WTC11 (cell line): ENCODE measurements at regions not wholly inside any gene's neighbourhood (a gene's known extent, or its start where the extent isn't known, plus 50 kb on each side); places are given as distances from the start of the nearest gene placed in this dataset.

ENCODE experiments used
- ATAC-seq: fragments of 200-7000 bp; cut with Tn5 transposase; 2 replicates; pipeline ENCODE4 v1.10.0; 2021; ENCODE audit warnings: mild to moderate bottlenecking, moderate library complexity
- CTCF ChIA-PET: fragments of 300-600 bp; sonication (Branson Sonifier 250); formaldehyde crosslinking; loops from one replicate; lab custom pipeline; 2021; ENCODE audit warnings: antibody characterized with exemption; lab: Charles Lee
- POLR2A ChIA-PET: fragments of 350-600 bp; sonication (Branson Sonifier 250); formaldehyde crosslinking; loops from one replicate; lab custom pipeline; 2021; ENCODE audit warnings: antibody characterized with exemption; lab: Charles Lee
- DNase-seq: peaks from one replicate; pipeline ENCODE4 v3.0.0; 2021; ENCODE audit warnings: low spot score
- H3K27ac Mint-ChIP-seq: 2 replicates; pipeline ENCODE4 v1.8.0; 2021; ENCODE audit warnings: mixed read lengths
- H3K27me3 Mint-ChIP-seq: 2 replicates; pipeline ENCODE4 v1.8.0; 2021; ENCODE audit warnings: low read depth, mild to moderate bottlenecking, moderate library complexity, mixed read lengths
- H3K36me3 Mint-ChIP-seq: 2 replicates; pipeline ENCODE4 v1.8.0; 2021; ENCODE audit warnings: mixed read lengths
- H3K4me1 Mint-ChIP-seq: 2 replicates; pipeline ENCODE4 v1.8.0; 2022; ENCODE audit warnings: mixed read lengths
- H3K4me3 Mint-ChIP-seq: 2 replicates; pipeline ENCODE4 v1.8.0; 2021; ENCODE audit warnings: mild to moderate bottlenecking, moderate library complexity, mixed read lengths
- H3K9me3 Mint-ChIP-seq: 2 replicates; pipeline ENCODE4 v1.8.0; 2021; ENCODE audit warnings: mixed read lengths
- AR ChIP-seq: fragments of 250-450 bp; sonication (Bioruptor Pico); IDR thresholded peaks from 2 replicates; pipeline ENCODE4 v1.9.0; 2021; ENCODE audit warnings: mild to moderate bottlenecking
- ARID4B ChIP-seq: sonication (generic); formaldehyde crosslinking; IDR thresholded peaks from 2 replicates; pipeline ENCODE4 v1.8.0; 2023; ENCODE audit warnings: missing genetic modification reagents, mild to moderate bottlenecking, borderline replicate concordance
- CREB1 ChIP-seq: sonication (generic); formaldehyde crosslinking; IDR thresholded peaks from 2 replicates; pipeline ENCODE4 v1.8.0; 2023; ENCODE audit warnings: mild to moderate bottlenecking, missing genetic modification reagents
- CREM ChIP-seq: sonication (generic); formaldehyde crosslinking; IDR thresholded peaks from 2 replicates; pipeline ENCODE4 v1.8.1; 2022; ENCODE audit warnings: mild to moderate bottlenecking, missing genetic modification reagents, moderate library complexity
- EMX1 ChIP-seq: fragments of 250-450 bp; sonication (Bioruptor Pico); IDR thresholded peaks from 2 replicates; pipeline ENCODE4 v1.8.0; 2021; ENCODE audit warnings: mild to moderate bottlenecking
- FOXK1 ChIP-seq: sonication (generic); formaldehyde crosslinking; IDR thresholded peaks from 2 replicates; pipeline ENCODE4 v1.8.0; 2022; ENCODE audit warnings: mild to moderate bottlenecking, moderate library complexity, missing genetic modification reagents
- FOXP1 ChIP-seq: sonication (generic); formaldehyde crosslinking; IDR thresholded peaks from 2 replicates; pipeline ENCODE4 v1.8.0; 2022; ENCODE audit warnings: missing genetic modification reagents, mild to moderate bottlenecking, moderate library complexity, borderline replicate concordance
- IRF1 ChIP-seq: sonication (generic); formaldehyde crosslinking; IDR thresholded peaks from 2 replicates; pipeline ENCODE4 v1.8.0; 2023; ENCODE audit warnings: missing genetic modification reagents
- NFATC4 ChIP-seq: fragments of 250-450 bp; sonication (Bioruptor Pico); IDR thresholded peaks from 2 replicates; pipeline ENCODE4 v1.9.0; 2021; ENCODE audit warnings: mild to moderate bottlenecking
- NR1H2 ChIP-seq: sonication (generic); formaldehyde crosslinking; IDR thresholded peaks from 2 replicates; pipeline ENCODE4 v1.9.0; 2021; ENCODE audit warnings: mild to moderate bottlenecking, moderate library complexity, missing genetic modification reagents
- RELA ChIP-seq: sonication (generic); formaldehyde crosslinking; IDR thresholded peaks from 2 replicates; pipeline ENCODE4 v1.8.1; 2022; ENCODE audit warnings: missing genetic modification reagents, mild to moderate bottlenecking, borderline replicate concordance
- RORB ChIP-seq: fragments of 250-450 bp; sonication (Bioruptor Pico); IDR thresholded peaks from 2 replicates; pipeline ENCODE4 v1.9.0; 2021; ENCODE audit warnings: mild to moderate bottlenecking
- SMAD3 ChIP-seq: sonication (generic); formaldehyde crosslinking; IDR thresholded peaks from 2 replicates; pipeline ENCODE4 v1.8.0; 2022; ENCODE audit warnings: missing genetic modification reagents, mild to moderate bottlenecking, borderline replicate concordance
- ZNF396 ChIP-seq: fragments of 250-450 bp; sonication (Bioruptor Pico); IDR thresholded peaks from 2 replicates; pipeline ENCODE4 v1.8.0; 2021; ENCODE audit warnings: mild to moderate bottlenecking, moderate library complexity, borderline replicate concordance
- TF ChIP-seq, protein P1 (sequence below): sonication (generic); formaldehyde crosslinking; IDR thresholded peaks from 2 replicates; pipeline ENCODE4 v1.8.1; 2023; ENCODE audit warnings: mild to moderate bottlenecking, missing genetic modification reagents, borderline replicate concordance
- TF ChIP-seq, protein P2 (sequence below): sonication (generic); formaldehyde crosslinking; IDR thresholded peaks from 2 replicates; pipeline ENCODE4 v1.8.1; 2023; ENCODE audit warnings: mild to moderate bottlenecking, missing genetic modification reagents
- TF ChIP-seq, protein P3 (sequence below): fragments of 250-450 bp; sonication (Bioruptor Pico); IDR thresholded peaks from 2 replicates; pipeline ENCODE4 v2.1.2; 2022; ENCODE audit warnings: mild to moderate bottlenecking, moderate library complexity
- TF ChIP-seq, protein P4 (sequence below): fragments of 250-450 bp; sonication (Bioruptor Pico); IDR thresholded peaks from 2 replicates; pipeline ENCODE4 v1.9.0; 2021; ENCODE audit warnings: mild to moderate bottlenecking
- TF ChIP-seq, protein P5 (sequence below): fragments of 200-600 bp; IDR thresholded peaks from 2 replicates; pipeline ENCODE4 v1.8.0; 2022; ENCODE audit warnings: antibody characterized with exemption

DNA sequence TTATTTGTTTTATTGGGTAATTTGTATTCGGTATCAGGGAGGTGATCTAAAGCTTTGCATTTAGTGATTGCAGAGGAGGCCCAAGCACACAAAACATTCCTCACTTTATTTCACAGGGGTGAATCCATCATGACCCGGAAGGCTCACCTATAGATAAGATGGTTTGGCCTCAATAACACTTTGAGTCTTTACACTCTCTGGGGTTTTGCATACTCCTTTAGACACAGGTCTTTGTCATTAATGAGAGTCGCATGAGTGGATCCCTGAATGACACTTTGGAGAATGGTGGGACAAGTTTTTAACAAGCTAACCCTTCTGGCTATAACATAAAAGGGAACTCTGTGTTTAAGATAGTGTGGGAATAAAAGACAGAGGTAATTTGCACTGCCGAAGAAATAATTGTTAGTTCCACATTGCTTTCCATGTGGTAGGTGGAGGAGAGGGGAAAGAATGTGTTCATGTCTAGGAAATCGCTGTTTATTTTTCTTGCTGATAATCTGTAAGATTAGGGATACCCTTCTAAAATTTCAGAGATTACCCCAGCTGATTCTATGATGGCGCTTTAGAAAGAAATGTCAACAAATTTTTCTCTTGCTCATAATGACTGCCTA is 455.8 kb downstream of the TFEC start (continued):
- TF ChIP-seq, protein P1, sequence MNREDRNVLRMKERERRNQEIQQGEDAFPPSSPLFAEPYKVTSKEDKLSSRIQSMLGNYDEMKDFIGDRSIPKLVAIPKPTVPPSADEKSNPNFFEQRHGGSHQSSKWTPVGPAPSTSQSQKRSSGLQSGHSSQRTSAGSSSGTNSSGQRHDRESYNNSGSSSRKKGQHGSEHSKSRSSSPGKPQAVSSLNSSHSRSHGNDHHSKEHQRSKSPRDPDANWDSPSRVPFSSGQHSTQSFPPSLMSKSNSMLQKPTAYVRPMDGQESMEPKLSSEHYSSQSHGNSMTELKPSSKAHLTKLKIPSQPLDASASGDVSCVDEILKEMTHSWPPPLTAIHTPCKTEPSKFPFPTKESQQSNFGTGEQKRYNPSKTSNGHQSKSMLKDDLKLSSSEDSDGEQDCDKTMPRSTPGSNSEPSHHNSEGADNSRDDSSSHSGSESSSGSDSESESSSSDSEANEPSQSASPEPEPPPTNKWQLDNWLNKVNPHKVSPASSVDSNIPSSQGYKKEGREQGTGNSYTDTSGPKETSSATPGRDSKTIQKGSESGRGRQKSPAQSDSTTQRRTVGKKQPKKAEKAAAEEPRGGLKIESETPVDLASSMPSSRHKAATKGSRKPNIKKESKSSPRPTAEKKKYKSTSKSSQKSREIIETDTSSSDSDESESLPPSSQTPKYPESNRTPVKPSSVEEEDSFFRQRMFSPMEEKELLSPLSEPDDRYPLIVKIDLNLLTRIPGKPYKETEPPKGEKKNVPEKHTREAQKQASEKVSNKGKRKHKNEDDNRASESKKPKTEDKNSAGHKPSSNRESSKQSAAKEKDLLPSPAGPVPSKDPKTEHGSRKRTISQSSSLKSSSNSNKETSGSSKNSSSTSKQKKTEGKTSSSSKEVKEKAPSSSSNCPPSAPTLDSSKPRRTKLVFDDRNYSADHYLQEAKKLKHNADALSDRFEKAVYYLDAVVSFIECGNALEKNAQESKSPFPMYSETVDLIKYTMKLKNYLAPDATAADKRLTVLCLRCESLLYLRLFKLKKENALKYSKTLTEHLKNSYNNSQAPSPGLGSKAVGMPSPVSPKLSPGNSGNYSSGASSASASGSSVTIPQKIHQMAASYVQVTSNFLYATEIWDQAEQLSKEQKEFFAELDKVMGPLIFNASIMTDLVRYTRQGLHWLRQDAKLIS, result no peak
- TF ChIP-seq CREM (CRISPR knock-in tag) (no peak), SMAD3 (no peak), EMX1 (no peak), FOXP1 (no peak), NR1H2 (CRISPR knock-in tag) (no peak)
- TF ChIP-seq, protein P2, sequence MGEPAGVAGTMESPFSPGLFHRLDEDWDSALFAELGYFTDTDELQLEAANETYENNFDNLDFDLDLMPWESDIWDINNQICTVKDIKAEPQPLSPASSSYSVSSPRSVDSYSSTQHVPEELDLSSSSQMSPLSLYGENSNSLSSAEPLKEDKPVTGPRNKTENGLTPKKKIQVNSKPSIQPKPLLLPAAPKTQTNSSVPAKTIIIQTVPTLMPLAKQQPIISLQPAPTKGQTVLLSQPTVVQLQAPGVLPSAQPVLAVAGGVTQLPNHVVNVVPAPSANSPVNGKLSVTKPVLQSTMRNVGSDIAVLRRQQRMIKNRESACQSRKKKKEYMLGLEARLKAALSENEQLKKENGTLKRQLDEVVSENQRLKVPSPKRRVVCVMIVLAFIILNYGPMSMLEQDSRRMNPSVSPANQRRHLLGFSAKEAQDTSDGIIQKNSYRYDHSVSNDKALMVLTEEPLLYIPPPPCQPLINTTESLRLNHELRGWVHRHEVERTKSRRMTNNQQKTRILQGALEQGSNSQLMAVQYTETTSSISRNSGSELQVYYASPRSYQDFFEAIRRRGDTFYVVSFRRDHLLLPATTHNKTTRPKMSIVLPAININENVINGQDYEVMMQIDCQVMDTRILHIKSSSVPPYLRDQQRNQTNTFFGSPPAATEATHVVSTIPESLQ (CRISPR knock-in tag), result no peak
- TF ChIP-seq, protein P3, sequence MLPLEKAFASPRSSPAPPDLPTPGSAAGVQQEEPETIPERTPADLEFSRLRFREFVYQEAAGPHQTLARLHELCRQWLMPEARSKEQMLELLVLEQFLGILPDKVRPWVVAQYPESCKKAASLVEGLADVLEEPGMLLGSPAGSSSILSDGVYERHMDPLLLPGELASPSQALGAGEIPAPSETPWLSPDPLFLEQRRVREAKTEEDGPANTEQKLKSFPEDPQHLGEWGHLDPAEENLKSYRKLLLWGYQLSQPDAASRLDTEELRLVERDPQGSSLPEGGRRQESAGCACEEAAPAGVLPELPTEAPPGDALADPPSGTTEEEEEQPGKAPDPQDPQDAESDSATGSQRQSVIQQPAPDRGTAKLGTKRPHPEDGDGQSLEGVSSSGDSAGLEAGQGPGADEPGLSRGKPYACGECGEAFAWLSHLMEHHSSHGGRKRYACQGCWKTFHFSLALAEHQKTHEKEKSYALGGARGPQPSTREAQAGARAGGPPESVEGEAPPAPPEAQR (CRISPR knock-in tag), result no peak
- TF ChIP-seq, protein P4, sequence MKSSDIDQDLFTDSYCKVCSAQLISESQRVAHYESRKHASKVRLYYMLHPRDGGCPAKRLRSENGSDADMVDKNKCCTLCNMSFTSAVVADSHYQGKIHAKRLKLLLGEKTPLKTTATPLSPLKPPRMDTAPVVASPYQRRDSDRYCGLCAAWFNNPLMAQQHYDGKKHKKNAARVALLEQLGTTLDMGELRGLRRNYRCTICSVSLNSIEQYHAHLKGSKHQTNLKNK (CRISPR knock-in tag), result no peak

- CTCF ChIA-PET, result no interaction called here
- peaks cover 8% of the 10 kb centered on the region; the same call in 1 of the 2 replicates for H3K9me3 Mint-ChIP-seq
- H3K36me3 Mint-ChIP-seq, result no peaks in the 10 kb centered on the region
- peaks cover 20% of the 10 kb centered on the region for H3K4me1 Mint-ChIP-seq
- POLR2A ChIA-PET, result no interaction called here
- no peak overlapping the region for H3K4me3 Mint-ChIP-seq
- DNase-seq, result no peak
- H3K27ac Mint-ChIP-seq, result no peak overlapping the region
- H3K27me3 Mint-ChIP-seq, result no peaks in the 10 kb centered on the region
- no peak for TF ChIP-seq FOXP1
- TF ChIP-seq IRF1 (CRISPR knock-in tag), result no peak
- TF ChIP-seq FOXK1, result no peak
- no peak for TF ChIP-seq CREB1 (CRISPR knock-in tag)
- TF ChIP-seq, protein P5, sequence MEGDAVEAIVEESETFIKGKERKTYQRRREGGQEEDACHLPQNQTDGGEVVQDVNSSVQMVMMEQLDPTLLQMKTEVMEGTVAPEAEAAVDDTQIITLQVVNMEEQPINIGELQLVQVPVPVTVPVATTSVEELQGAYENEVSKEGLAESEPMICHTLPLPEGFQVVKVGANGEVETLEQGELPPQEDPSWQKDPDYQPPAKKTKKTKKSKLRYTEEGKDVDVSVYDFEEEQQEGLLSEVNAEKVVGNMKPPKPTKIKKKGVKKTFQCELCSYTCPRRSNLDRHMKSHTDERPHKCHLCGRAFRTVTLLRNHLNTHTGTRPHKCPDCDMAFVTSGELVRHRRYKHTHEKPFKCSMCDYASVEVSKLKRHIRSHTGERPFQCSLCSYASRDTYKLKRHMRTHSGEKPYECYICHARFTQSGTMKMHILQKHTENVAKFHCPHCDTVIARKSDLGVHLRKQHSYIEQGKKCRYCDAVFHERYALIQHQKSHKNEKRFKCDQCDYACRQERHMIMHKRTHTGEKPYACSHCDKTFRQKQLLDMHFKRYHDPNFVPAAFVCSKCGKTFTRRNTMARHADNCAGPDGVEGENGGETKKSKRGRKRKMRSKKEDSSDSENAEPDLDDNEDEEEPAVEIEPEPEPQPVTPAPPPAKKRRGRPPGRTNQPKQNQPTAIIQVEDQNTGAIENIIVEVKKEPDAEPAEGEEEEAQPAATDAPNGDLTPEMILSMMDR, result no peak
- no peak for TF ChIP-seq ZNF396 (CRISPR knock-in tag)
- no peak for TF ChIP-seq RORB (CRISPR knock-in tag)
- TF ChIP-seq RELA (CRISPR knock-in tag), result no peak
- TF ChIP-seq AR (CRISPR knock-in tag), result no peak
- TF ChIP-seq EMX1, result no peak
- TF ChIP-seq NFATC4, result no peak
- TF ChIP-seq ARID4B (CRISPR knock-in tag), result no peak
- TF ChIP-seq, all 79 proteins: peak for 0
- no peak for ATAC-seq
Measured at GRCh38 chr7:115572111-115572510, 458.5 kb downstream of the TFEC start.
